Inferior parietal cortex (tissue), 1 donor: ENCODE measurements at regions not wholly inside any gene's neighbourhood (a gene's known extent, or its start where the extent isn't known, plus 50 kb on each side); places are given as distances from the start of the nearest gene placed in this dataset.
"Not testable (repeated sequence)": the region's sequence is repeated elsewhere in the genome, so short reads cannot be mapped to it uniquely, and the experiment has no call there.

Source experiments
- DNase-seq: peaks from one replicate; pipeline ENCODE4 v3.0.0-alpha.2; 2016; ENCODE audit errors: extremely low spot score

DNA sequence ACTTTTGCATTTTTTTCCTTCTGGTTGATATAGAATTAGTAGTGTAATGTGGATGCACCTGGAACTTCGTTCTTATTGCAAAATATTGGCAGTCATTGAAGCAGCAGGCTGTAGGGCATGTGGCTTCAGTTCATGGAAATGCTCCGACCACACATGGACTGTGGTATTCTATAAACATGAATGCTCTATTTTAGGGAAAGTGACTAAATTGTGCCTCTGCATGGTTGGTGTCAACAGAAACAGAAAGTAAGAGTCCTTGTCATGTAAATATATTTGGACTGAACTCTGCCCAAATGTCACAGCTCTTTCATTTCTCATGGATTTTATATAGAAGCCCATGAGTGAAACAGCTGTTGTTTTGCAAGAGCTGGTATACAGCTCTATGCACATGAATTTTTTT lies 917.0 kb downstream of the LRFN5 start:
- no peak for DNase-seq

DNA sequence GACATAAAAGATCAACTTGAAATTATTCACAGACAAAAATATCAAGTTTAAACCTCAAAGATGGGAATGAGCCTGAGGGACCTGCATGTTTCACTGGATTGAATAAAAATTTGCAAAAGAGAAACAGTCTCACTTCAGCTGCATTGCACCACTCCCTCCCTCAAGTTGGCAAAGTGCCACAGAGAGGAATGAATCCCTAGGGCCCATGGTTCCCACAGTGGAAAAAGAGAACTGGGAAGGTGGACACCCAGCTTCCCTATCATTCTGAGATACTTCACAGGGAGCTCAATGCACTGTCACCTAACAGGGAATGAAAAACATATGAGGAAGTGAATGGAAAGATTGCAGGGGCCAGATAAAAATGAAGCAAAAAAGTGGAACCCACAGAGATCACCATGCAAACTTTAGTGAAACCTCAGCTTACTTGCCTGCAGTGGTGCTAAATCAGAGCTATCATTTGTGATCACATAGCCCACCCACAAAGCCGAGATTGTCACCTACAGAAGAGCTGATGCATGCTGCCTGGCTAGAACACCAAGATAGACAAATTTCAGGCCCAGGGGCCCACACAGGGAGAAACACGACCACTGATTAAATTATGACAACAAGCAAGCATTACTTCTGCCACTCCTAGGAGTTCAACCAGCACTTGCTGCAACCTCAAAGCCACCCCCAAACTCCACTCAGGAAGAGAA lies 911.3 kb downstream of the LRFN5 start:
- DNase-seq: no peak

DNA sequence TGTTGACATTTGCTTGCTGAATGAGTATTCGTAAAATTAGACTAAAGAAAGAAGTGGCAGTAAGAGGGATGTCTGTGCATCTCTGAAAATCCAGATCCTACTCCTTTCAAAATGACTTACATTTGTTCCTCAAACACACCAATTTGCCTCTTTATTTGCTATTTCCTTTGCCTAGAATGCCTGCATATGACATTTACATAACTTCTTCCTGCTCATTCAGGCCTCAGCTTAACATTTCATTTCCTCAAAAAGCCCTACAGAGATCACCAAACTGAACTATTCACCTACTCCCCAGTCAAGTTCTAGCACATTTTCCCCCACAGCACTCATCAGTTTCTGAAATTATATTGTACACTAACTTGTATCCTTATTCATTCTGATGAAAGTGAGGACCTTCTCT lies 907.2 kb downstream of the LRFN5 start:
- DNase-seq: no peak

- DNase-seq: no peak
Measured at GRCh38 chr14:42510071-42510470, 903.4 kb downstream of the LRFN5 start.

DNA sequence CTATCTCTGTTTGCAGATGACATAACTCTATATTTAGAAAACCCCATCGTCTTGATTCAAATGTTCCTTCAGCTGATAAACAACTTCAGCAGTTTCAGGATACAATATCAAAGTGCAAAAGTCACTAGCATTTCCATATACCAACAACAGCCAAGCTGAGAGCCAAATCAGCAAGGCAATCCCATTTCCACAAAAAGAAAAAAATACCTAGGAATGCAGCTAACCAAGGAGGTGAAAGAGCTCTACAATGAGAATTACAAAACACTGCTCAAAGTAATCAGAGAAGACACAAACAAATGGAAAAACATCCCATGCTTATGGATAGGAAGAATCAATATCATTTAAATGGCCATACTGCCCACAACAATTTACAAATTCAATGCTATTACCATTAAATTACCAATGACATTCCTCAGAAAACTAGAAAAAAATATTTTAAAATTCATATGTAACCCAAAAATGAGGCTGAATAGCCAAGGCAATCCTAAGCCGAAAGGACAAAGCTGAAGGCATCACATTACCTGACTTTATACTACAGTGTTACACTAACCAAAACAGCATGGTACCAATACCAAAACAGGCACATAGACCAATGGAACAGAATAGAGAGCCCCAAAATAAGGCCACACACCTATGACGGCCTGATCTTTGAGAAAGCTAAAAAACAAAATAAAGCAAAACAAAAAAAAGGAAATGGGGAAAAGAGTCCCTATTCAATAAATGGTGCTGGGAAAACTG lies 901.7 kb downstream of the LRFN5 start:
- no peak for DNase-seq

GRCh38 chr14:42504433-42504832 lies 897.8 kb downstream of the LRFN5 start:
- no peak for DNase-seq

- DNase-seq: no peak
Measured at GRCh38 chr14:42499137-42499536, 892.5 kb downstream of the LRFN5 start.

DNA sequence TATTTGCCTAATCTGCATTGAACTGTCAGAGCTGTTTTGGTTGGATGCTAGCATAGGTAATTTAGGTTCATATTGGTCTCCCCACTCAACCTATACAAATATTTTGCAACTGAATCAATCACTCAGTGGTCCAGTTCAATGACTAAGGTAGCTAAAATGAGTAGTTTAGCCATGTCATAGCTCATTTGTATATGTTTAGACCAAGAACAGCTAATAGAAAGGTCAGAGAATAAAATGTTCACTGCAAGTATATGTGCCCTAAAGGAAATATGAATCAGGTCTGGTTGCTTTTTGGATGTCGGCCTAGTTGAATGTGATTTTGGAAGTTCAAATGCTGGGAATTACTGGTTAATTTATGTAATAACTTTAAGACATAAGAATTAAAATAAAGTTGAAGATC lies 883.9 kb downstream of the LRFN5 start:
- DNase-seq: no peak

DNA sequence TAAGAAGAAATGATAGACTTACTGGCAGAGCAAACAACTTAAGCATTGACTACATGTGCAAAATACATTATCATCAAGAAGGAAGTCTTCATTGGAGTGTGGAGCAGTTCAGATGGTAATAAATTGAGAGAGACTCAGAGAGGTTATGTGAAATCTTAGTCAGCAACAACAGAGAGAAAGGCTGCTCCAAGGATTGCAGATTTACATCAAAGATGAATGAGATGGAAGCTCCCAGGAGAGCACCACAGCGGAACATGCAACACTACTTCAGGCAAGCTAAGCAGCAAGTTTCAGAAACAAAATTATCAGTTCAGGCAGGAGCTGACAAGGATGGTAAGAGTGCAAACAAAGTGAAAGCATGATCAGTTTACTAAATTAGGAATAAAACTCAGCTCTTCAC lies 882.3 kb downstream of the LRFN5 start:
- DNase-seq: no peak

GRCh38 chr14:42482345-42482971 lies 875.8 kb downstream of the LRFN5 start:
- DNase-seq: not testable (repeated sequence)

DNA sequence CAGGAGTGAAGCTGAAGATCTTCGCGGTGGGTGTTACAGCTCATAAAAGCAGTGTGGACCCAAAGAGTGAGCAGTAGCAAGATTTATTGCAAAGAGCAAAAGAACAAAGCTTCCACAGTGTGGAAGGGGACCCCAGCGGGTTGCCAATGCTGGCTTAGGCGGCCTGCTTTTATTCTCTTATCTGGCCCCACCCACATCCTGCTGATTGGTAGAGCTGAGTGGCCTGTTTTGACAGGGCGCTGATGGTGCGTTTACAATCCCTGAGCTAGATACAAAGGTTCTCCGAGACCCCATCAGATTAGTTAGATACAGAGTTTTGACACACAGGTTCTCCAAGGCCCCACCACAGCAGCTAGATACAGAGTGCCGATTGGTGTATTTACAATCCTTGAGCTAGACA lies 875.0 kb downstream of the LRFN5 start:
- not testable (repeated sequence) for DNase-seq

- no peak for DNase-seq
Measured at GRCh38 chr14:42480255-42480654, 873.6 kb downstream of the LRFN5 start.

DNA sequence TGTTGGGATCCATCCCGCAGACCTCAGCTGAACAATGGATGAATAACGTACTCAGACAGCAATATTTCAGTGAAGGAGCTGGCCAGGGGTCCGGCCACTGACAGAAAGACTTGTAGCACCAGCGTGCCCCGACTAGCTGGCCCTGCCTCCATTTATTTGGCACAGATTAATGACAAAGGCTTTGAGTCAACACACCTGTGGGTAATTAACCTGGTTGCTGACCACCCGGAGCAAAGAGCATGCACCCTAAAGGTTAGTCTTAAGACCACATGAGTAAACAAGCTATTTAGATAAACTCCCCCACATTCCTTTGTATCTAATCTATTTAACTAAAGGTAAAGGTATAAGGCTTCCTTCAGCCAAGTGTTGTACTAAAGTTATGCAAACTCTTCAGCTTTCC lies 868.6 kb downstream of the LRFN5 start:
- no peak for DNase-seq

GRCh38 chr14:42470427-42470719 lies 863.7 kb downstream of the LRFN5 start:
- DNase-seq: no peak

DNA sequence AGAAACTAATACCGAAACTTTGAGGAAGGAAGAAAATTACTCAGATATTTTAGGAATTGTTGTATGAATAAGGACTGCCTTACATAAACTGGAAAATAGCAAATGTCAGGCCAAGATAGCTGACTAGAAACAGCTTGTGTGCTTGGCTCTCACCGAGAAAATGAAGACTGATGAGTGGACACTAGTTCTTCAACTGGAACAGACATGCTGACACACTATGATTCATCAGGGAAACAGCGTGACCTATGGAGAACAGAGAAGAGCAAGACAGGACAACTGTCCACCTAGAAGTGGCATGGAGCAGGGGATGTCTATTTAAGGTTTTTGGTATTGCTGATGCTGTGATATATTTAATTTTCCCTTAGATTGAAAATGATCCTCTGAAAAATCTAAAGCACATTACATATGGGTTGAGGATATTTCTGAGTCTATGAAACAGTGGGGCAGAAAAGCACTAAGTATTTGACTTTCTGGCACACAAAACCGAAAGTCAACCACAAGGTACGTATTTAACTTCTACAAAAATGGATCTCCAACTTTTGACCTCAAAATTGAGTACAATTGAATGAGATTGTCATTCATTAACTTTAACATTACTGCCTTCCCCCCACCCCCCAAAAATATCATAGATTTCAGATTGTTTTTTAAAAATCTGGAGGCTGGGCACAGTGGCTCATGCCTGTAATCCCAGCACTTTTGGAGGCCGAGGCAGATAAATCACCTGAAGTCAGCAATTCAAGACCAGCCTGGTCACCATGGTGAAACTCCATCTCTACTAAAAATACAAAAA lies 863.2 kb downstream of the LRFN5 start:
- no peak for DNase-seq

DNA sequence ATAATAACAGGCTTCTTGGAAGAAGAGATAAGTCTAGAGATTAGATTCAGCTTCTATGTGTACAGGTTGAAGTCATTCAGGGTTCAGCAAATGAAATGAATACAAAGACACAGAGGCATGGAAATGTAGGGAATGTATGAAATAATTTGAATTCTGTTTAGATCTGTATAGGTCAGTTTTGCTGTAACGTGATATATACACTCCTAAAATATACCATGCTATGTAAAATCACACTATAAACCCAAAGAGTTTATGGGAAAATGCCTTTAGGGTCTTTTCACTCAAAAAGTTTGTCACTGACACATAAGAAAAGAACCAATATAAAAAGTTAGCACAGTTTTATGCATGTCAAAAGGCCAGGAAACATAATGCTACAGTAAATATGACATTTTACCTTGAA lies 854.0 kb downstream of the LRFN5 start:
- DNase-seq: no peak

- DNase-seq: no peak
Measured at GRCh38 chr14:42459171-42459685, 852.6 kb downstream of the LRFN5 start.

DNA sequence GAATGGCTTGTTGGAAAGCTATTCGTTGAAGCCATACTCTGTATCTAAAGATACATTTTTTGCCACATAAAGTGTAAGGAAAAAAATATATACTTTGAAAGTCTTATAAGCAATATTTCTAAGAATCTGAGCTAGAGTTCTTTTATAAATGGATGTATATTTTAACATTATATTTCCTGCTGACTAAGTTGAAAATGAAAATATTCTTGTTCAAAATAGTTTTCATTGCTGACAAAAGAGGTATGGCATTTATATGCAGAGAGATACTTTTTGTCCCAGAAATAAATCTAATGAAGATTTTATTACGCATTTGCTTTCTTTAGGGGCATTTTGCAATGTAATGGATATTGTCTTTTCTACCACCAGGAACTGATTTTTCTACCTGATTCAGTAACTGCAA lies 834.9 kb downstream of the LRFN5 start:
- DNase-seq: no peak

DNA sequence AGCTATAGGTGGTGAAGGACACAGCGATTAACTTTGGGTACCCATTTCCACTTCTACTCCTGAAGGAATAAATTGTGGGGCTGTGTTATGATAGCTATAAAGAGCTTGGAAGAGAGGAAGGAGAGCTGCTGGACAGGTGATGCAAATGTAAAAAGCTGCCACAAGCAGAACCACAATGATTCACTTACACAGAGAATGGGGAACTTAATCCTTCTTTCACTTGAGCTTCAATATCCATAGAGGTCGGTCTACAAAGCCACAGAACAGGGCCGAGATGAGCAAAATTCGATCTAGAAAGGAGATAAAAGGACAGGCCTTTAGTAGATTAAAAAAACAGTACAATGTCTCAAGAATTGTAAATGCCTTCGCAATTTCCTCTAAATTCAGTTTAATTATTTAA lies 831.1 kb downstream of the LRFN5 start:
- no peak for DNase-seq

DNA sequence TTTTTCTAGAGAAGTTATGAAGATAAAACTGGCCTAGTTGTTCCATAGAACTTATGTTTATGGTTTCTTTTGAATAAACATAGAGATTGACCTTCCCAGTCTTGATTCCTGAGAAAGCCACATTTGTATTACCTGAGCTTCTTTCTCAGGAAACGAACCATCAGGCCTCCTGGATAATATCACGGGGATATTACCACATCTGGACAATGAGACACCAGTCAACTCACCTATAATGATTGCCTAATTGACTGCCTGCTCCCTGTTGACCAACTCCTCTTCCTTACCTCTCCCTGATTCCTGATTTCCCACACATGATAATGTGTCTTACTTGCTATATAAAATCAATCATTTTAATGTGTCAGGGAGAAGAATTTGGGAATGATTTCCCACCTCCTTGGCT lies 822.7 kb downstream of the LRFN5 start:
- no peak for DNase-seq

DNA sequence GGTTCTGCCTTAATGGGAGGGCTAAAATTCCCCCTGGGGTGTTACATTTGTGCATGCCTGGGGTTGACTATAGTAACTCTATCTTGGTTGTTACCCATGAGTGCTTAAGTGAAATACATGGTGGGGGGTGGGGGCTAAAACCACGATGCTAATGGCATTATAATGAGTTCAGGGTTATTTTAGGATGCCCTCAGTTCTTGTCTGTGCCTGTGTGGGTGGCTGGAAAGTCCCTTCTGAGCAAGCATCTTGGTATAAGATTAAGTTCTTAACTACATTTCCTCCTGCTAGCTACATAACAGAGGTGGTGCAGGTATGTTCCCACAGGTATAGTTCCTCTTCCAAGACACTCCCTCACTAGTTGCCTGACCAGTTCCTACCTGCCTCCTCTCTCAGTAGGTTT lies 822.3 kb downstream of the LRFN5 start:
- no peak for DNase-seq

DNA sequence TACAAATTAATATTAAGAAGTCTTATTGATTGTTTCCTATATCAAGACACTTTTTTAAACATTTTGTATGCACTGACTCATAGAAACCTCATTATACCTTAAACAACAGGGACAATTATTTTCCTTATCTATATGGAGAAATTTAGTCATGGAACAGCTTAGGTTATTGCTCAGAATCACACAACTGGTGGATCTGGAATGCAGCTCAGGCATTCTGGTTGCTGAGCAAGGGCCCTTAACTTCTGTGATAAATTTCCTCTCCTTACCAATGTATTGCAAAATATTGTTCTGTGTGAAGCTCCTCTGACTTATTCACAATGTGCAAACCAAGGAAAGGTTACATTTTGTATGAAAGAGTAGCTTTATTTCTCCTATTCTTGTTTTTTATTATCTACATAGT lies 817.8 kb downstream of the LRFN5 start:
- no peak for DNase-seq
